ENCODE measurements at regions not wholly inside any gene's neighbourhood (a gene's known extent, or its start where the extent isn't known, plus 50 kb on each side); places are given as distances from the start of the nearest gene placed in this dataset.
"Not testable (repeated sequence)": the region's sequence is repeated elsewhere in the genome, so short reads cannot be mapped to it uniquely, and the experiment has no call there.

GRCh38 chr6:80872951-80873308, 766.5 kb downstream of the BCKDHB start:
- no peak for DNase-seq (ENCODE audit: low read depth)
- no peak overlapping the region for H3K4me3 ChIP-seq (ENCODE audit: low read depth, low read length)
- TF ChIP-seq CTCF (IDR thresholded peaks at IDR 0.05; ENCODE audit: control insufficient read depth, extremely low read depth, insufficient read depth): no peak

- TF ChIP-seq CTCF (IDR thresholded peaks at IDR 0.05; ENCODE audit: control insufficient read depth, extremely low read depth, insufficient read depth): no peak
- no peak overlapping the region for H3K4me3 ChIP-seq (ENCODE audit: low read depth, low read length)
Measured at GRCh38 chr6:80872199-80872950, 765.9 kb downstream of the BCKDHB start.

GRCh38 chr6:80862756-80863155, 756.3 kb downstream of the BCKDHB start:
- TF ChIP-seq CTCF (IDR thresholded peaks at IDR 0.05; ENCODE audit: control insufficient read depth, extremely low read depth, insufficient read depth): no peak

More at GRCh38 chr6:80872199-80872950, 765.9 kb downstream of the BCKDHB start:
- DNase-seq (ENCODE audit: low read depth): no peak

GRCh38 chr6:80860107-80860506, 753.6 kb downstream of the BCKDHB start:
- DNase-seq (ENCODE audit: low read depth): no peak
- no peak overlapping the region for H3K4me3 ChIP-seq (ENCODE audit: low read depth, low read length)
- TF ChIP-seq CTCF (IDR thresholded peaks at IDR 0.05; ENCODE audit: control insufficient read depth, extremely low read depth, insufficient read depth): no peak

More at GRCh38 chr6:80862756-80863155, 756.3 kb downstream of the BCKDHB start:
- no peak for DNase-seq (ENCODE audit: low read depth)
- no peak overlapping the region for H3K4me3 ChIP-seq (ENCODE audit: low read depth, low read length)

GRCh38 chr6:80847973-80848372, 741.5 kb downstream of the BCKDHB start:
- DNase-seq (ENCODE audit: low read depth); H3K4me3 ChIP-seq (ENCODE audit: low read depth, low read length): not testable (repeated sequence)

- DNase-seq (ENCODE audit: low read depth): no peak
- H3K4me3 ChIP-seq (ENCODE audit: low read depth, low read length): no peak overlapping the region
- TF ChIP-seq CTCF (IDR thresholded peaks at IDR 0.05; ENCODE audit: control insufficient read depth, extremely low read depth, insufficient read depth): no peak
Measured at GRCh38 chr6:80832337-80832736, 725.9 kb downstream of the BCKDHB start.

GRCh38 chr6:80793411-80793810, 686.9 kb downstream of the BCKDHB start:
- TF ChIP-seq CTCF (IDR thresholded peaks at IDR 0.05; ENCODE audit: control insufficient read depth, extremely low read depth, insufficient read depth): no peak
- DNase-seq (ENCODE audit: low read depth): no peak

More at GRCh38 chr6:80793411-80793810, 686.9 kb downstream of the BCKDHB start:
- no peak overlapping the region for H3K4me3 ChIP-seq (ENCODE audit: low read depth, low read length)

All from LNCaP clone FGC (cell line).